SK-N-SH treated with all-trans-retinoic acid at 6 μM for 48 hours (cell line): ENCODE measurements at regions not wholly inside any gene's neighbourhood (a gene's known extent, or its start where the extent isn't known, plus 50 kb on each side); places are given as distances from the start of the nearest gene placed in this dataset.

ENCODE experiments used
- RARB ChIP-seq: fragments of 250-450 bp; sonication (Bioruptor Pico); IDR thresholded peaks from 2 replicates; pipeline ENCODE4 v1.8.0; 2021; ENCODE audit warnings: mild to moderate bottlenecking, moderate library complexity
- TSHZ2 ChIP-seq: fragments of 250-450 bp; sonication (Bioruptor Pico); IDR thresholded peaks from 2 replicates; pipeline ENCODE4 v1.5.0; 2020; ENCODE audit warnings: mild to moderate bottlenecking, moderate library complexity

- no peak for TF ChIP-seq TSHZ2 (CRISPR knock-in tag)
- TF ChIP-seq RARB (CRISPR knock-in tag): no peak
Measured at GRCh38 chr13:90135558-90135957, 1211.9 kb upstream of the MIR17HG start.
